ENCODE measurements at regions not wholly inside any gene's neighbourhood (a gene's known extent, or its start where the extent isn't known, plus 50 kb on each side); places are given as distances from the start of the nearest gene placed in this dataset.
"Not testable (repeated sequence)": the region's sequence is repeated elsewhere in the genome, so short reads cannot be mapped to it uniquely, and the experiment has no call there.

- TF ChIP-seq GABPA (IDR thresholded peaks at IDR 0.05; ENCODE audit: low read depth) (no peak), POLR2AphosphoS5 (IDR thresholded peaks at IDR 0.05; ENCODE audit: low read depth) (no peak)
- H3K27me3 ChIP-seq (ENCODE audit: insufficient read depth, poor library complexity, severe bottlenecking), result no peaks in the 10 kb centered on the region
- no peak overlapping the region for H3K27ac ChIP-seq (replicated peaks)
- no peak overlapping the region for H3K4me3 ChIP-seq (replicated peaks; ENCODE audit: insufficient read depth, low read length)
- no peak for DNase-seq (ENCODE audit: low read depth in 1 of 2, low spot score in 1 of 2)
These were observed 458.2 kb downstream of the TMEM232 start for GRCh38 chr5:110268283-110268682.

DNA sequence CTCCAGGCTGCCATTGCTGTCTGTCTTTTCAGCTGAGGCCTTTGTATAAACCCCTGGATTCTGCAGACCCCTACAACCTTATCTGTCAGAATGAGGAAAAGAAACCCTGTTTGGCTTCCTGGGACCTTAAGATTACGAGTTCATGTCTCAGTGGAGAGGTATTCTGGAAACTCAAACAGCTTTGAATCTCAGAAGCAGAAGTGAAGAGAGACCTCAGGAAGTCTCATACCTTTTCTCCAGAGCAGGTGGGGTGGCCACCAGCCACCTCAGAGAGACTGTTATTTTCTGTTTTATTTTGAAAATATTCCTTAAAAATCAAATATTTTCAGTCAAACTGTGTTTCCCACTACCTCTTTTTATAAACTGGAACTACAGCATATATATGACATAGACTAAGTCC lies 457.5 kb downstream of the TMEM232 start:
- no peaks in the 10 kb centered on the region for H3K27me3 ChIP-seq (ENCODE audit: insufficient read depth, poor library complexity, severe bottlenecking)
- no peak for TF ChIP-seq CTCF (IDR thresholded peaks at IDR 0.05; ENCODE audit: insufficient read depth, low read length)
- TF ChIP-seq, protein P1, sequence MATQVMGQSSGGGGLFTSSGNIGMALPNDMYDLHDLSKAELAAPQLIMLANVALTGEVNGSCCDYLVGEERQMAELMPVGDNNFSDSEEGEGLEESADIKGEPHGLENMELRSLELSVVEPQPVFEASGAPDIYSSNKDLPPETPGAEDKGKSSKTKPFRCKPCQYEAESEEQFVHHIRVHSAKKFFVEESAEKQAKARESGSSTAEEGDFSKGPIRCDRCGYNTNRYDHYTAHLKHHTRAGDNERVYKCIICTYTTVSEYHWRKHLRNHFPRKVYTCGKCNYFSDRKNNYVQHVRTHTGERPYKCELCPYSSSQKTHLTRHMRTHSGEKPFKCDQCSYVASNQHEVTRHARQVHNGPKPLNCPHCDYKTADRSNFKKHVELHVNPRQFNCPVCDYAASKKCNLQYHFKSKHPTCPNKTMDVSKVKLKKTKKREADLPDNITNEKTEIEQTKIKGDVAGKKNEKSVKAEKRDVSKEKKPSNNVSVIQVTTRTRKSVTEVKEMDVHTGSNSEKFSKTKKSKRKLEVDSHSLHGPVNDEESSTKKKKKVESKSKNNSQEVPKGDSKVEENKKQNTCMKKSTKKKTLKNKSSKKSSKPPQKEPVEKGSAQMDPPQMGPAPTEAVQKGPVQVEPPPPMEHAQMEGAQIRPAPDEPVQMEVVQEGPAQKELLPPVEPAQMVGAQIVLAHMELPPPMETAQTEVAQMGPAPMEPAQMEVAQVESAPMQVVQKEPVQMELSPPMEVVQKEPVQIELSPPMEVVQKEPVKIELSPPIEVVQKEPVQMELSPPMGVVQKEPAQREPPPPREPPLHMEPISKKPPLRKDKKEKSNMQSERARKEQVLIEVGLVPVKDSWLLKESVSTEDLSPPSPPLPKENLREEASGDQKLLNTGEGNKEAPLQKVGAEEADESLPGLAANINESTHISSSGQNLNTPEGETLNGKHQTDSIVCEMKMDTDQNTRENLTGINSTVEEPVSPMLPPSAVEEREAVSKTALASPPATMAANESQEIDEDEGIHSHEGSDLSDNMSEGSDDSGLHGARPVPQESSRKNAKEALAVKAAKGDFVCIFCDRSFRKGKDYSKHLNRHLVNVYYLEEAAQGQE (IDR thresholded peaks at IDR 0.05; ENCODE audit: insufficient replicate concordance, low read depth), result no peak
- H3K27ac ChIP-seq (replicated peaks), result no peak overlapping the region
- no peak overlapping the region for H3K4me3 ChIP-seq (replicated peaks; ENCODE audit: insufficient read depth, low read length)
- DNase-seq (ENCODE audit: low read depth in 1 of 2, low spot score in 1 of 2), result no peak

DNA sequence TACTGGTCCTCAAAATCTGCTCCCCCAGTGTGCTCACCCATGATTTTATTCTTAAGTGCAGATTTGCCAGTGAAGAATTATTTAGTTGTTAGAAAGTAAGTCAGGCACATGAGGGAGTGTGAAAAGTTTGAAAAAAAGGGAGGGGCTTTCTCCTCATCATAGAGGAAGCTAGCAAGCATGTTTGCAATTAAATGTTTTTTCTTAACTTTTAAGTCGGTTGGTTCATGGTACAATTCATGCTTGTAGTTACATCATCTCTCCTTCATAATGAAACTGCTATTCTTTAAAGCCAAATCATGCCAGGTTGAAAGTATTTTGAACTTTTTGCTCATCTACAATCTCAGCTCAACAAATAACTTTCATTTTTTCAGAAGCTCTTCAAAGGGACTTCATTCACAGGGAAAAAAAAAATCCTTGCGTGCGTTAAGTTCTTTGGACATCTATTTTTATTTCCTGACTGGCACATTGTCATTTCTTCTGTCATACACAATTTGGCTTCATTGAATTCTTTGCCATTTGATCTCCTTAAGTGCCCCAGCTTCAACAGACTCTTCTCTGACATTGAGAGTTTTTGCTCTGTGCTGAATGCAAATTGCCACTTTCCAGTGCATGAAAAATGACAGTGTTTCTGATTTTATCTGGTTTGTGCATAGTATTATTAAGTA lies 456.9 kb downstream of the TMEM232 start:
- TF ChIP-seq, protein P1 (IDR thresholded peaks at IDR 0.05; ENCODE audit: insufficient replicate concordance, low read depth), result no peak
- TF ChIP-seq GABPA (IDR thresholded peaks at IDR 0.05; ENCODE audit: low read depth), result no peak
- H3K27me3 ChIP-seq (ENCODE audit: insufficient read depth, poor library complexity, severe bottlenecking), result no peaks in the 10 kb centered on the region
- H3K27ac ChIP-seq (replicated peaks), result no peak overlapping the region
- DNase-seq (ENCODE audit: low read depth in 1 of 2, low spot score in 1 of 2), result no peak
- no peak overlapping the region for H3K4me3 ChIP-seq (replicated peaks; ENCODE audit: insufficient read depth, low read length)

- no peak for TF ChIP-seq CTCF (IDR thresholded peaks at IDR 0.05; ENCODE audit: insufficient read depth, low read length)
- Histone ChIP-seq H3K27ac (replicated peaks) (no peak overlapping the region), H3K4me3 (replicated peaks; ENCODE audit: insufficient read depth, low read length) (no peak overlapping the region), H3K27me3 (ENCODE audit: insufficient read depth, poor library complexity, severe bottlenecking) (no peaks in the 10 kb centered on the region)
- DNase-seq (ENCODE audit: low read depth in 1 of 2, low spot score in 1 of 2), result no peak
These were observed 450.6 kb downstream of the TMEM232 start for GRCh38 chr5:110275878-110276277.

DNA sequence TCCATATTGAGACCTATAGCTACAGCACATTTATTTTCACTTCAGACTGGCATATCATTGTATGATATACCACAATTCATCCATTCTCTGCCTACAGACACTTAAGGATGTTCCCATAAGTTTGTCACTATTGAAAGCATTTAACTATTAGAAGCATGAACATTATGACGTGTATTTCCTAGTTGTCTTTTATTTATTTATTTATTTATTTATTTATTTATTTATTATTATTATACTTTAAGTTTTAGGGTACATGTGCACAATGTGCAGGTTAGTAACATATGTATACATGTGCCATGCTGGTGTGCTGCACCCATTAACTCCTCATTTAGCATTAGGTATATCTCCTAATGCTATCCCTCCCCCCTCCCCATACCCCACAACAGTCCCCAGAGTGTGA lies 448.0 kb downstream of the TMEM232 start:
- not testable (repeated sequence) for DNase-seq (ENCODE audit: low read depth in 1 of 2, low spot score in 1 of 2); H3K4me3 ChIP-seq (replicated peaks; ENCODE audit: insufficient read depth, low read length); H3K27me3 ChIP-seq (ENCODE audit: insufficient read depth, poor library complexity, severe bottlenecking)

GRCh38 chr5:110284121-110284520 lies 442.4 kb downstream of the TMEM232 start:
- DNase-seq (ENCODE audit: low read depth in 1 of 2, low spot score in 1 of 2); H3K27me3 ChIP-seq (ENCODE audit: insufficient read depth, poor library complexity, severe bottlenecking); H3K4me3 ChIP-seq (replicated peaks; ENCODE audit: insufficient read depth, low read length); H3K27ac ChIP-seq (replicated peaks): not testable (repeated sequence)

More for the DNA sequence above, 448.0 kb downstream of the TMEM232 start:
- H3K27ac ChIP-seq (replicated peaks), result not testable (repeated sequence)
